ENCODE measurements at regions not wholly inside any gene's neighbourhood (a gene's known extent, or its start where the extent isn't known, plus 50 kb on each side); places are given as distances from the start of the nearest gene placed in this dataset.

DNA sequence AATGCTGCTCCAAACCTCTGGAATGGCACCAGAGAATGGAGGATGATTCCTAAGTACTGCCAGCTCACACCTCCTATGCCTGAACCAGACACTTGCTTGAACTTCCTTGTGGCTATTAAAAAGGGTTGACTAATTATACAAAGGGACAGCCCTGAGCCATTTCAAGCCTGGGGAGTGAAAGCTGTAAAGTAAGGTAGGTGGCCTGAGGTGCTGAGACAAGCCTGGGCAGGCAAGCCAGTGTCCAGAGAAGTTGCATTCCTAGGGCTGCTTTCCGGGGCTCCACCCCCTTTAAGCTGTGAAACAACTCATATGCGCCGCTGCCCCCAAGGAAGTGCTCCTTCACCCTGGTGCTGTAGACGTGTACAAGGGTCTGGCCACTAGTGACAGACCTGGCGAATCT is 79.9 kb upstream of the SLC1A3 start:
- H3K27me3 ChIP-seq (replicated peaks; ENCODE audit: insufficient read depth, low read length) = no peaks in the 10 kb centered on the region
- H3K4me1 ChIP-seq (ENCODE audit: low read length) = no peaks in the 10 kb centered on the region
- no peak overlapping the region for H3K4me3 ChIP-seq (ENCODE audit: low read length)
- no peaks in the 10 kb centered on the region for H4K20me1 ChIP-seq (ENCODE audit: insufficient read depth, low read length)
- H3K36me3 ChIP-seq (replicated peaks; ENCODE audit: insufficient read depth, low read length) = no peaks in the 10 kb centered on the region
- H3K79me2 ChIP-seq (ENCODE audit: low read length) = no peaks in the 10 kb centered on the region
- no peaks in the 10 kb centered on the region for H3K9me3 ChIP-seq (replicated peaks; ENCODE audit: insufficient read depth, low read length)
- H3K4me2 ChIP-seq (ENCODE audit: low read depth, low read length) = no peak overlapping the region
- no peaks in the 10 kb centered on the region for H3F3A ChIP-seq (ENCODE audit: insufficient read depth, low read length)
- DNase-seq = no peak
- no peaks in the 10 kb centered on the region for H3K9me2 ChIP-seq (replicated peaks; ENCODE audit: insufficient read depth, low read length)
- no peak overlapping the region for H3K27ac ChIP-seq (ENCODE audit: low read length)
- no peak overlapping the region for H2AFZ ChIP-seq (ENCODE audit: low read length)
- TF ChIP-seq EZH2phosphoT487 (IDR thresholded peaks at IDR 0.05; ENCODE audit: low read length) (no peak), EZH2 (optimal IDR thresholded peaks at IDR 0.05; ENCODE audit: low read depth, low read length) (no peak)
- no peak overlapping the region for H3K9ac ChIP-seq (ENCODE audit: low read length)

DNA sequence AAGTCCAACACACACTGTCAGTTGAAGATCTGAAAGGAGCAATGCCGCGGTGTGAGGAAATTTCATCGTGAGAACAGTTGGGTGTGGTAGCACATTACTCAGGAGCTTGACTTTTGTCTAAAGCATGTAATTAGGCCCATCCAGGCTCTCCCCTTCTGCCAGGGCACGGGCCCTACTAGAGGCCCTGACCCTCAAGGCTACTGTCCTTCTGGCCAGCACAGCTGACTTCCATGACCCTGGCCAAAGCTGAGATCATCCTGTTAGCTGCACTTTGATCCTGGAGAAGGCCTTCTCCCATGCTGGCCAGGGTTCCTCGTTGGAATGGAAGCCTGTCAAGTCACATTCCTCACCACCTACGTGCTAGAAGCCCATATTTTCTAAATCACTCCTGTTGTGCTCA is 77.8 kb upstream of the SLC1A3 start:
- no peaks in the 10 kb centered on the region for H3K9me3 ChIP-seq (replicated peaks; ENCODE audit: insufficient read depth, low read length)
- no peak for DNase-seq
- no peak overlapping the region for H2AFZ ChIP-seq (ENCODE audit: low read length)
- H3K4me3 ChIP-seq (ENCODE audit: low read length) = no peak overlapping the region
- H3K27me3 ChIP-seq (replicated peaks; ENCODE audit: insufficient read depth, low read length) = no peaks in the 10 kb centered on the region
- no peaks in the 10 kb centered on the region for H3F3A ChIP-seq (ENCODE audit: insufficient read depth, low read length)
- no peaks in the 10 kb centered on the region for H3K9me2 ChIP-seq (replicated peaks; ENCODE audit: insufficient read depth, low read length)
- no peaks in the 10 kb centered on the region for H3K4me1 ChIP-seq (ENCODE audit: low read length)
- H3K4me2 ChIP-seq (ENCODE audit: low read depth, low read length) = no peak overlapping the region
- no peaks in the 10 kb centered on the region for H4K20me1 ChIP-seq (ENCODE audit: insufficient read depth, low read length)
- no peak overlapping the region for H3K9ac ChIP-seq (ENCODE audit: low read length)
- H3K79me2 ChIP-seq (ENCODE audit: low read length) = no peaks in the 10 kb centered on the region
- TF ChIP-seq, protein P1, sequence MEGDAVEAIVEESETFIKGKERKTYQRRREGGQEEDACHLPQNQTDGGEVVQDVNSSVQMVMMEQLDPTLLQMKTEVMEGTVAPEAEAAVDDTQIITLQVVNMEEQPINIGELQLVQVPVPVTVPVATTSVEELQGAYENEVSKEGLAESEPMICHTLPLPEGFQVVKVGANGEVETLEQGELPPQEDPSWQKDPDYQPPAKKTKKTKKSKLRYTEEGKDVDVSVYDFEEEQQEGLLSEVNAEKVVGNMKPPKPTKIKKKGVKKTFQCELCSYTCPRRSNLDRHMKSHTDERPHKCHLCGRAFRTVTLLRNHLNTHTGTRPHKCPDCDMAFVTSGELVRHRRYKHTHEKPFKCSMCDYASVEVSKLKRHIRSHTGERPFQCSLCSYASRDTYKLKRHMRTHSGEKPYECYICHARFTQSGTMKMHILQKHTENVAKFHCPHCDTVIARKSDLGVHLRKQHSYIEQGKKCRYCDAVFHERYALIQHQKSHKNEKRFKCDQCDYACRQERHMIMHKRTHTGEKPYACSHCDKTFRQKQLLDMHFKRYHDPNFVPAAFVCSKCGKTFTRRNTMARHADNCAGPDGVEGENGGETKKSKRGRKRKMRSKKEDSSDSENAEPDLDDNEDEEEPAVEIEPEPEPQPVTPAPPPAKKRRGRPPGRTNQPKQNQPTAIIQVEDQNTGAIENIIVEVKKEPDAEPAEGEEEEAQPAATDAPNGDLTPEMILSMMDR (IDR thresholded peaks at IDR 0.05; ENCODE audit: low read length) = no peak
- TF ChIP-seq EZH2phosphoT487 (IDR thresholded peaks at IDR 0.05; ENCODE audit: low read length) (no peak), EZH2 (optimal IDR thresholded peaks at IDR 0.05; ENCODE audit: low read depth, low read length) (no peak)
- H3K36me3 ChIP-seq (replicated peaks; ENCODE audit: insufficient read depth, low read length) = no peaks in the 10 kb centered on the region
- H3K27ac ChIP-seq (ENCODE audit: low read length) = no peak overlapping the region

DNA sequence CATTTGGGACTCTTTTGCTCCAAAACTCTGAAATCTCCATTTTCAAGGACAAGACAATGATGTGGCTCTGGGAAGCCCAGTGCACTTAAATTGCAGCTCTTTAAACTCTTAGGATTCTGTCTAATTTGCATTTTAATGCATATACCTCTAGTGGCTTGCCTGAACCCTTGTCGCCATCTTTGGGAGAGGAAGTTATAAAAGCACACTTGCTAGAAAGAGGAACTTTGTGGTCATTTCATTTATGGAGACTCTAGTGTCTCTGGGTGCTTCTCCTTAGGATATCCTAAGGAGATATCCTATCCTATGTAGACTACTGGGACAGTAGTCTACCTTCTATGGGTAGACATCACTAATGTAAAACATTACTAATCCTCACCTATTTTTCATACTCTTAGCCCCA is 77.3 kb upstream of the SLC1A3 start:
- Histone ChIP-seq H3K9me3 (replicated peaks; ENCODE audit: insufficient read depth, low read length) (no peaks in the 10 kb centered on the region), H3K9ac (ENCODE audit: low read length) (no peak overlapping the region), H3K27me3 (replicated peaks; ENCODE audit: insufficient read depth, low read length) (no peaks in the 10 kb centered on the region), H3F3A (ENCODE audit: insufficient read depth, low read length) (no peaks in the 10 kb centered on the region), H3K4me2 (ENCODE audit: low read depth, low read length) (no peak overlapping the region), H3K27ac (ENCODE audit: low read length) (no peak overlapping the region), H3K4me1 (ENCODE audit: low read length) (no peaks in the 10 kb centered on the region), H3K9me2 (replicated peaks; ENCODE audit: insufficient read depth, low read length) (no peaks in the 10 kb centered on the region), H2AFZ (ENCODE audit: low read length) (no peak overlapping the region), H4K20me1 (ENCODE audit: insufficient read depth, low read length) (no peaks in the 10 kb centered on the region), H3K4me3 (ENCODE audit: low read length) (no peak overlapping the region), H3K36me3 (replicated peaks; ENCODE audit: insufficient read depth, low read length) (no peaks in the 10 kb centered on the region), H3K79me2 (ENCODE audit: low read length) (no peaks in the 10 kb centered on the region)
- DNase-seq = no peak
- no peak for TF ChIP-seq EZH2phosphoT487 (IDR thresholded peaks at IDR 0.05; ENCODE audit: low read length)
- TF ChIP-seq EZH2 (optimal IDR thresholded peaks at IDR 0.05; ENCODE audit: low read depth, low read length) = no peak
- TF ChIP-seq, protein P1 (IDR thresholded peaks at IDR 0.05; ENCODE audit: low read length) = no peak

DNA sequence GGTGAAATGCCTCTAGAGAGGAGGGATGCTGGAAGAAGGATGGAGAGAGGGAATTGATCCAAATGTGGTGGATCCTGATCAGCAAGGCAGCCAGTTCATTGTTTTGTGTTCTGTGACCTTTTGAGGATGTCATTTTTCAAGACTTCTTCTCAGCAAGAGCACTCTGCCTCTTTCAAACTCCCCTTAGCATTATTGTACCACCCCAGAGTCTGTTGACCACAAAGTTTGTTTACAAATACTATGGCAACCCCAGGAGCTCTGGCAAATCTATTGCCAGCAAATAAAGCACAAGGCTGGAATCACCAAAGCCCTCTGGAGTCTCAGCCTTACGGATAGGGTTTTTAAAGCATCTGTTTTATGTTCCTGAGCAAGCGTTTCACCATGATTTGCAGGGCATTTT is 76.2 kb upstream of the SLC1A3 start:
- H3K9me3 ChIP-seq (replicated peaks; ENCODE audit: insufficient read depth, low read length) = no peaks in the 10 kb centered on the region
- H3K9ac ChIP-seq (ENCODE audit: low read length) = no peak overlapping the region
- no peaks in the 10 kb centered on the region for H3K79me2 ChIP-seq (ENCODE audit: low read length)
- DNase-seq = no peak
- no peaks in the 10 kb centered on the region for H3K36me3 ChIP-seq (replicated peaks; ENCODE audit: insufficient read depth, low read length)
- no peaks in the 10 kb centered on the region for H3K9me2 ChIP-seq (replicated peaks; ENCODE audit: insufficient read depth, low read length)
- H3K4me3 ChIP-seq (ENCODE audit: low read length) = no peak overlapping the region
- no peaks in the 10 kb centered on the region for H4K20me1 ChIP-seq (ENCODE audit: insufficient read depth, low read length)
- no peaks in the 10 kb centered on the region for H3K27me3 ChIP-seq (replicated peaks; ENCODE audit: insufficient read depth, low read length)
- no peaks in the 10 kb centered on the region for H3K4me1 ChIP-seq (ENCODE audit: low read length)
- no peak overlapping the region for H3K4me2 ChIP-seq (ENCODE audit: low read depth, low read length)
- TF ChIP-seq EZH2 (optimal IDR thresholded peaks at IDR 0.05; ENCODE audit: low read depth, low read length) = no peak
- TF ChIP-seq EZH2phosphoT487 (IDR thresholded peaks at IDR 0.05; ENCODE audit: low read length) = no peak
- TF ChIP-seq, protein P1 (IDR thresholded peaks at IDR 0.05; ENCODE audit: low read length) = no peak
- no peak overlapping the region for H2AFZ ChIP-seq (ENCODE audit: low read length)
- H3K27ac ChIP-seq (ENCODE audit: low read length) = no peak overlapping the region
- no peaks in the 10 kb centered on the region for H3F3A ChIP-seq (ENCODE audit: insufficient read depth, low read length)
